Activated CD8-positive, alpha-beta T cell treated with anti-CD3 and anti-CD28 coated beads for 36 hours (primary cell): ENCODE measurements at regions not wholly inside any gene's neighbourhood (a gene's known extent, or its start where the extent isn't known, plus 50 kb on each side); places are given as distances from the start of the nearest gene placed in this dataset.

Source experiments
- ATAC-seq: fragments of 200-7000 bp; cut with Tn5 transposase; one replicate; pipeline ENCODE4 v1.10.0; 2021; ENCODE audit warnings: mild to moderate bottlenecking, moderate library complexity
- CTCF ChIA-PET: fragments of 350-600 bp; sonication (Branson Sonifier 250); formaldehyde crosslinking; loops from one replicate; lab custom pipeline; 2021; ENCODE audit warnings: antibody characterized with exemption; lab: Charles Lee
- POLR2A ChIA-PET: fragments of 350-600 bp; sonication (Branson Sonifier 250); formaldehyde crosslinking; loops from one replicate; lab custom pipeline; 2021; ENCODE audit warnings: antibody characterized with exemption; lab: Charles Lee
- DNase-seq: peaks from one replicate; pipeline ENCODE4 v3.0.0-alpha.2; 2020
- H3K27ac Mint-ChIP-seq: one replicate; pipeline ENCODE4 v1.8.0; 2021; ENCODE audit warnings: mild to moderate bottlenecking, mixed read lengths
- H3K27me3 Mint-ChIP-seq: one replicate; pipeline ENCODE4 v1.8.0; 2021; ENCODE audit warnings: mixed read lengths
- H3K36me3 Mint-ChIP-seq: one replicate; pipeline ENCODE4 v1.8.0; 2021; ENCODE audit warnings: low read depth, mixed read lengths
- H3K4me1 Mint-ChIP-seq: one replicate; pipeline ENCODE4 v1.8.0; 2021; ENCODE audit warnings: low read depth, mixed read lengths
- H3K4me3 Mint-ChIP-seq: one replicate; pipeline ENCODE4 v1.8.0; 2021; ENCODE audit warnings: mild to moderate bottlenecking, moderate library complexity, mixed read lengths
- H3K9me3 Mint-ChIP-seq: one replicate; pipeline ENCODE4 v1.8.0; 2021; ENCODE audit warnings: mixed read lengths
- intact Hi-C: fragments of 100-400 bp; cut with micrococcal nuclease; formaldehyde crosslinking; loops from one replicate; pipeline ENCODE4 v1.10.0; 2022
- TF ChIP-seq, protein P1 (sequence below): fragments of 200-600 bp; IDR thresholded peaks from one replicate; pipeline ENCODE4 v1.8.0; 2022; ENCODE audit warnings: antibody characterized with exemption, mild to moderate bottlenecking

GRCh38 chr3:124274051-124274450, 282.1 kb upstream of the ROPN1 start:
- no peaks in the 10 kb centered on the region for H3K4me1 Mint-ChIP-seq
- no peaks in the 10 kb centered on the region for H3K36me3 Mint-ChIP-seq
- DNase-seq (no peak), ATAC-seq (no peak)
- H3K4me3 Mint-ChIP-seq: no peak overlapping the region
- intact Hi-C loops: no loop called here
- no peak overlapping the region for H3K27ac Mint-ChIP-seq
- no peaks in the 10 kb centered on the region for H3K27me3 Mint-ChIP-seq
- ChIA-PET POLR2A (no interaction called here), CTCF (no interaction called here)
- H3K9me3 Mint-ChIP-seq: no peaks in the 10 kb centered on the region
- TF ChIP-seq, protein P1, sequence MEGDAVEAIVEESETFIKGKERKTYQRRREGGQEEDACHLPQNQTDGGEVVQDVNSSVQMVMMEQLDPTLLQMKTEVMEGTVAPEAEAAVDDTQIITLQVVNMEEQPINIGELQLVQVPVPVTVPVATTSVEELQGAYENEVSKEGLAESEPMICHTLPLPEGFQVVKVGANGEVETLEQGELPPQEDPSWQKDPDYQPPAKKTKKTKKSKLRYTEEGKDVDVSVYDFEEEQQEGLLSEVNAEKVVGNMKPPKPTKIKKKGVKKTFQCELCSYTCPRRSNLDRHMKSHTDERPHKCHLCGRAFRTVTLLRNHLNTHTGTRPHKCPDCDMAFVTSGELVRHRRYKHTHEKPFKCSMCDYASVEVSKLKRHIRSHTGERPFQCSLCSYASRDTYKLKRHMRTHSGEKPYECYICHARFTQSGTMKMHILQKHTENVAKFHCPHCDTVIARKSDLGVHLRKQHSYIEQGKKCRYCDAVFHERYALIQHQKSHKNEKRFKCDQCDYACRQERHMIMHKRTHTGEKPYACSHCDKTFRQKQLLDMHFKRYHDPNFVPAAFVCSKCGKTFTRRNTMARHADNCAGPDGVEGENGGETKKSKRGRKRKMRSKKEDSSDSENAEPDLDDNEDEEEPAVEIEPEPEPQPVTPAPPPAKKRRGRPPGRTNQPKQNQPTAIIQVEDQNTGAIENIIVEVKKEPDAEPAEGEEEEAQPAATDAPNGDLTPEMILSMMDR: no peak

GRCh38 chr3:124275412-124275811, 283.5 kb upstream of the ROPN1 start:
- no peak overlapping the region for H3K27ac Mint-ChIP-seq
- H3K9me3 Mint-ChIP-seq: no peaks in the 10 kb centered on the region
- intact Hi-C loops: no loop called here
- DNase-seq (no peak), ATAC-seq (no peak)
- no peaks in the 10 kb centered on the region for H3K36me3 Mint-ChIP-seq
- TF ChIP-seq, protein P1: no peak
- no peaks in the 10 kb centered on the region for H3K27me3 Mint-ChIP-seq
- H3K4me3 Mint-ChIP-seq: no peak overlapping the region
- ChIA-PET CTCF (no interaction called here), POLR2A (no interaction called here)
- no peaks in the 10 kb centered on the region for H3K4me1 Mint-ChIP-seq

- no peak overlapping the region for H3K4me3 Mint-ChIP-seq
- H3K27me3 Mint-ChIP-seq: no peaks in the 10 kb centered on the region
- CTCF ChIA-PET: no interaction called here
- intact Hi-C loops: no loop called here
- TF ChIP-seq, protein P1: no peak
- H3K9me3 Mint-ChIP-seq: no peaks in the 10 kb centered on the region
- H3K4me1 Mint-ChIP-seq: no peaks in the 10 kb centered on the region
- H3K36me3 Mint-ChIP-seq: no peaks in the 10 kb centered on the region
- DNase-seq (no peak), ATAC-seq (no peak)
- H3K27ac Mint-ChIP-seq: no peak overlapping the region
- POLR2A ChIA-PET: no interaction called here
Measured at GRCh38 chr3:124276133-124276532, 284.2 kb upstream of the ROPN1 start.

- intact Hi-C loops: no loop called here
- no peak overlapping the region for H3K4me3 Mint-ChIP-seq
- no peak overlapping the region for H3K27ac Mint-ChIP-seq
- no peaks in the 10 kb centered on the region for H3K4me1 Mint-ChIP-seq
- ChIA-PET CTCF (no interaction called here), POLR2A (no interaction called here)
- no peaks in the 10 kb centered on the region for H3K36me3 Mint-ChIP-seq
- H3K9me3 Mint-ChIP-seq: no peaks in the 10 kb centered on the region
- TF ChIP-seq, protein P1: no peak
- no peak for DNase-seq
- peaks cover 3% of the 10 kb centered on the region for H3K27me3 Mint-ChIP-seq
- no peak for ATAC-seq
Measured at GRCh38 chr3:124276539-124277143, 284.7 kb upstream of the ROPN1 start.

DNA sequence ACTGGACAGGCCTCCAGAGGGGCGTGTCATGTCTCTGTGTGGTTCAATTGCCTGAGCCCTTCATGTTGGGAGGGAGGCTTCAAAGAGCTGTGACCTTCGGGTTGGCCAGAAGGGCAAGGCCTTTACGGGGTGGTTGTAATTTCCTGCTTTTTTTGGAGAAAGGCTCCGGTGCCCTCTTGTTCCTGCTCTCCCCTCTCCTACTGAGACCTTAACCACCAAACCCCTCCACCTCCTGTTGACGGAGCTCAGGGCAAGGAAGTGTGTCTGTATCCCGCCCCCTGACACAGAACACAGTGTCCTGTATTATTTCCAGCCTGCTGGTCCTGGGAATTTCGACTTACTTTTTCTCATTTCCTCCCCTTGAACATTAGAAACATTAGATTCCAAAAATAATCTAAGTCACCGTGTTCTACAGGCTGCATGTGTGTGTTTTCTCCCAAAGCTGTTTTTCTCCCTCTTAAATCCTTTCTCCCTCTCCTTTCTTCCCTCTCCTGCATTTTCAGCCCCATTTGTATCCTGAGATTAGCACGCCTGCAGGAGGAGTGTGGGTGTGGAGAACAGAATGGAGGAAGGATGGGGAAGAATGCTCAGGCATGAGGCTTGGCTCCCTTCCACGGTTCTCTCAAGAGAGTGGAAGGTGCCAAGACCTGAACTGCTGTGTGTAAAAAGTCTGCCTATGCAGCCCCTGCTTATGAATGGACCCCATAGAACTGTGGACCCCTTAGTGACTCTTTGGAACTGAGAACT, 285.4 kb upstream of the ROPN1 start:
- Mint-ChIP-seq H3K4me1 (no peaks in the 10 kb centered on the region), H3K36me3 (no peaks in the 10 kb centered on the region), H3K27ac (no peak overlapping the region), H3K4me3 (no peak overlapping the region), H3K27me3 (peaks cover 3% of the 10 kb centered on the region), H3K9me3 (no peaks in the 10 kb centered on the region)
- ChIA-PET CTCF (no interaction called here), POLR2A (no interaction called here)
- ATAC-seq: no peak
- intact Hi-C loops: no loop called here
- DNase-seq: no peak
- TF ChIP-seq, protein P1: no peak
